Psoas muscle (tissue), 7 donors: ENCODE measurements at regions not wholly inside any gene's neighbourhood (a gene's known extent, or its start where the extent isn't known, plus 50 kb on each side); places are given as distances from the start of the nearest gene placed in this dataset.

Experiments
- ATAC-seq, 4 donors: fragments of 200-7000 bp; cut with Tn5 transposase; one replicate each; pipeline ENCODE4 v1.9.1; 2020; ENCODE audit warnings: moderate library complexity in 3 of 4, mild to moderate bottlenecking in 2 of 4
- DNase-seq, 2 donors: peaks; one replicate each; pipeline ENCODE4 v3.0.0-alpha.2; 2020
- H3K27ac ChIP-seq: fragments of 200-600 bp; one replicate; pipeline ENCODE4 v1.8.0; 2022
- H3K27me3 ChIP-seq, 3 donors: fragments of 200-600 bp in 1 of 3; one replicate each; pipeline versions ENCODE4 v1.6.1 to v1.8.0; 2013 to 2022; ENCODE audit warnings: low read length in 2 of 3, mild to moderate bottlenecking in 2 of 3, moderate library complexity in 1 of 3; ENCODE audit not compliant: insufficient read depth in 3 of 3
- H3K36me3 ChIP-seq, 2 donors: fragments of 200-600 bp in 1 of 2; one replicate each; pipeline versions ENCODE4 v1.6.1 to v1.8.0; 2013 to 2022; ENCODE audit warnings: low read depth in 1 of 2, mild to moderate bottlenecking in 1 of 2, moderate library complexity in 1 of 2; ENCODE audit not compliant: insufficient read depth in 1 of 2
- H3K4me1 ChIP-seq: fragments of 200-600 bp; one replicate; pipeline ENCODE4 v1.8.0; 2022
- H3K4me3 ChIP-seq: fragments of 200-600 bp; one replicate; pipeline ENCODE4 v1.8.0; 2022; ENCODE audit warnings: mild to moderate bottlenecking
- H3K9me3 ChIP-seq: fragments of 200-600 bp; one replicate; pipeline ENCODE4 v1.8.0; 2022
- WGBS, 3 donors: extraction: QIAGEN DNeasy Blood & Tissue Kit; methylation state at CpG; one replicate each; pipeline versions ENCODE4 v1.1.6 to v1.1.7; 2013; 5-methylcytosine and 5-hydroxymethylcytosine counted together
- intact Hi-C, 2 donors: fragments of 100-400 bp; cut with DNase I; formaldehyde crosslinking; loops; one replicate each; pipeline versions ENCODE4 v1.11.0 to v1.14.2; 2022
- TF ChIP-seq, protein P1 (sequence below): fragments of 200-600 bp; IDR thresholded peaks from one replicate; pipeline ENCODE4 v1.8.0; 2022; ENCODE audit warnings: antibody characterized with exemption
- donor health status: healthy with polysubstance abuse.
- donor health status: DM: no; HTN: no; CAD: no; lungs with moderate emphysema.
- donor health status: Bipolar disorder and iron deficiency.
- donor health status: healthy.
- donor health status: DM: yes; HTN: yes; CAD: no.
- donor health status: DM: no; HTN: no; CAD: no.
- donor health status: DM: yes; HTN: yes; CAD: no.

DNA sequence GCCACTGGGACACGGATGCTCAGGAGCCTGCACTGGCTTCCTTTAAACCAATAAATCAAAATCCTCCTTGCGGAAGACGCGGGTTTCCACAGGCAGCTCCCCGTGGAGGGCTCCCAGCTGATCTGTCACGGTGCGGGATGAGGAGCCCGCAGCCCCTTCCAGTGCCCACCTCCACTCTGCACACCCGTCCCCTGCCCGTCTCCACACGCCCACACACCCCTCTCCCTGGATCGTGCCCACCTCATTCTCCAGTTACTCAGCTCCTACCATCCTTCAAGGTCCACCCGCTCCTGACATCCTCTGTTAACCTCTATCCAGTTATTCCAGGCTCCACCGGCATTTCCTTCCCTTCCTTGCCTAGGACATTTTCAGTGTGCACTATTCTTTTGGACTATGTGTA, 895.9 kb downstream of the TRIML1 start:
- Histone ChIP-seq H3K27ac (no peak overlapping the region), H3K4me3 (no peak overlapping the region), H3K9me3 (no peaks in the 10 kb centered on the region), H3K27me3 (no peaks in the 10 kb centered on the region), H3K4me1 (no peaks in the 10 kb centered on the region), H3K36me3 (no peaks in the 10 kb centered on the region)
- ATAC-seq (no peak), DNase-seq (no peak)
- 79 to 82% (median 82%) methylated on average over 14 of the region's 14 CpGs for WGBS, 3 donors
- intact Hi-C loops, result no loop called here
- TF ChIP-seq, protein P1, sequence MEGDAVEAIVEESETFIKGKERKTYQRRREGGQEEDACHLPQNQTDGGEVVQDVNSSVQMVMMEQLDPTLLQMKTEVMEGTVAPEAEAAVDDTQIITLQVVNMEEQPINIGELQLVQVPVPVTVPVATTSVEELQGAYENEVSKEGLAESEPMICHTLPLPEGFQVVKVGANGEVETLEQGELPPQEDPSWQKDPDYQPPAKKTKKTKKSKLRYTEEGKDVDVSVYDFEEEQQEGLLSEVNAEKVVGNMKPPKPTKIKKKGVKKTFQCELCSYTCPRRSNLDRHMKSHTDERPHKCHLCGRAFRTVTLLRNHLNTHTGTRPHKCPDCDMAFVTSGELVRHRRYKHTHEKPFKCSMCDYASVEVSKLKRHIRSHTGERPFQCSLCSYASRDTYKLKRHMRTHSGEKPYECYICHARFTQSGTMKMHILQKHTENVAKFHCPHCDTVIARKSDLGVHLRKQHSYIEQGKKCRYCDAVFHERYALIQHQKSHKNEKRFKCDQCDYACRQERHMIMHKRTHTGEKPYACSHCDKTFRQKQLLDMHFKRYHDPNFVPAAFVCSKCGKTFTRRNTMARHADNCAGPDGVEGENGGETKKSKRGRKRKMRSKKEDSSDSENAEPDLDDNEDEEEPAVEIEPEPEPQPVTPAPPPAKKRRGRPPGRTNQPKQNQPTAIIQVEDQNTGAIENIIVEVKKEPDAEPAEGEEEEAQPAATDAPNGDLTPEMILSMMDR, result no peak

DNA sequence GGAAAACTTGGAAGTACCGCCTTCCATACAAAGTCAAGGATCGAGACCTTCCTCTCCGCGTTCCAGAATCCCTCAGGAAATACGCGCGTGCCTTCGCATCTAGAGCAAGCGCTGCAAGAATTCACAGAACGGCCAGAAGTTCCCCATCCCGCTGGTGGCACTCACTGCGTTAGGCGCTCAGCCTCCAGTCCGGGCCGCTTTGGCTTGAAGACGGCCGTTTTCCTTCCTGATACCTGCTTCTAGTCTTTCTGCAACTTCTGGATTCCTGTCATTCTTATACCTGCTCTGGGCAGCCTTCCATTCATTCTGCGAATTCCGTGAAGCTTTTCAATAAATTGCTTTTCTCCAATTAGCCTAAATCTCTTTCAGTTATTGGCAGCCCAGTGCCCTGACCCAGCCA, 896.4 kb downstream of the TRIML1 start:
- 85 to 93% (median 90%) methylated on average over 19 of the region's 19 CpGs for WGBS, 3 donors
- Histone ChIP-seq H3K27ac (no peak overlapping the region), H3K4me1 (no peaks in the 10 kb centered on the region), H3K36me3 (no peaks in the 10 kb centered on the region), H3K27me3 (no peaks in the 10 kb centered on the region), H3K9me3 (no peaks in the 10 kb centered on the region), H3K4me3 (no peak overlapping the region)
- intact Hi-C loops, result no loop called here
- TF ChIP-seq, protein P1, result no peak
- no peak for DNase-seq
- ATAC-seq, result no peak

DNA sequence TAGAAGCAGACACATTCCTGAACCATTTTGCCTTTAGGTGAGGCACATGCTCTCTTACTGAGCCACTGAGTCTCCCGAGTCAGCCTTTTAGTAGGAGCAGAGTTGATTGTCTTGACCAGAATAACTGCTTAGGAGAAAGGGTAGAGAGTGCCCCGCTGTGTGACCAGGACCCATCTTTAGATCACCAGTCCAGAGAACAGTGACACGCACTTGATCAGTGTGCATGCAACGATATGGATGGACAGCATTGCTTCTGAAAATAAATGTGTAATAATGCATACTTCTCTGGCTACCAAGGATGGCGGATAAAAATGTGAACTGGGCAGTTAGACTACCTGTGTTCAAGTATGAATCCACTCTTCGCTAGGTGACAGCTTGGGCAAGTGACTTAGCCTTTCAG, 897.7 kb downstream of the TRIML1 start:
- no peaks in the 10 kb centered on the region for H3K36me3 ChIP-seq
- ATAC-seq (no peak), DNase-seq (no peak)
- TF ChIP-seq, protein P1, result no peak
- H3K27me3 ChIP-seq, result no peaks in the 10 kb centered on the region
- no peak overlapping the region for H3K4me3 ChIP-seq
- WGBS, 3 donors, result 79 to 86% (median 80%) methylated on average over 6 of the region's 6 CpGs
- H3K9me3 ChIP-seq, result no peaks in the 10 kb centered on the region
- no peaks in the 10 kb centered on the region for H3K4me1 ChIP-seq
- intact Hi-C loops, result no loop called here
- H3K27ac ChIP-seq, result no peak overlapping the region

DNA sequence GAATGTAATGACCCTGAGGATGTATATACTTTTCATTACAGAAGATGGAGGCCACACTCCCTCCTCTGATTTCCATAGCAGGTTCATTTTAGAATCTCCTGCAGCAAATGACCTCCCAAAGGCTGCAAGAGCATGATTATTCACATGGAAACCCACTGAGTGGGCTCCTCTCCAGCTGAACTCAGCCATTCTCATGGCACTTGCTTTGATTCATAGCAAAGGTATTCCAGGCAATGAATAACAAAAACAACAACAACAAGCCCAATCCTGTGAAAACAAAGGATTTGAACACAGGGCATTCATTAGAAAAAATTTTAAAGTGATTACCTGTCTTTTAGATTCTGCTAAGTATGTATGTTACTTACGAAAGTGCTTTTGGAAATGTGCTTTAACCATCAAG, 894.0 kb upstream of the FRG1 start:
- H3K9me3 ChIP-seq, result no peaks in the 10 kb centered on the region
- no peak overlapping the region for H3K27ac ChIP-seq
- no peak overlapping the region for H3K4me3 ChIP-seq
- intact Hi-C loops, result no loop called here
- H3K4me1 ChIP-seq, result peaks cover 8% of the 10 kb centered on the region
- no peaks in the 10 kb centered on the region for H3K27me3 ChIP-seq
- ATAC-seq (no peak), DNase-seq (no peak)
- 90 to 98% (median 93%) methylated on average over 1 of the region's 1 CpG for WGBS, 3 donors
- TF ChIP-seq, protein P1, result no peak
- H3K36me3 ChIP-seq, result no peaks in the 10 kb centered on the region

DNA sequence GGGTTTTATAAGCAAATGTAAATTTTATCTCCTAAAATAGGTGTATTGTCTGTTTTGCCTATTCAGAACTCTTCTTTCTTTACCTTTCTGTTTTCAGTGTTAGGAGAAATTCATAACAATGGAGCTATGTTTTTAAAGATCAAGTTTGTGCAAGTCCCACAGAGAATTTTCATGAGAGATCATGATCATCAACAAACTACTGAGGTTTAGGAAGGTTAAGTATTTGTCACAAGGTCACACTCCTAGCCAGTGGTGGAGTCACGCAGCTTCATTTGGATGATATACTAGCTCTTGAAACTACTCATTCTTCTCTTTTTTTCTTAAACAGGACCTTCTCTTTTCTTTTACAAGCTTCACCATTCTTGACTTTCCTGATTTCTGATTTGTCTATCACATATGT, 892.6 kb upstream of the FRG1 start:
- intact Hi-C loops, result no loop called here
- TF ChIP-seq, protein P1, result no peak
- Histone ChIP-seq H3K36me3 (no peaks in the 10 kb centered on the region), H3K27ac (no peak overlapping the region), H3K27me3 (no peaks in the 10 kb centered on the region), H3K9me3 (no peaks in the 10 kb centered on the region), H3K4me1 (peaks cover 8% of the 10 kb centered on the region), H3K4me3 (no peak overlapping the region)
- DNase-seq (no peak), ATAC-seq (no peak)
- 79 to 94% (median 87%) methylated on average over 1 of the region's 1 CpG for WGBS, 3 donors
